SK-N-MC (cell line): ENCODE measurements at regions not wholly inside any gene's neighbourhood (a gene's known extent, or its start where the extent isn't known, plus 50 kb on each side); places are given as distances from the start of the nearest gene placed in this dataset.

Source experiments
- EZH2 ChIP-seq: fragments of 200-600 bp; sonication (generic); IDR thresholded peaks from one replicate; pipeline ENCODE4 v1.6.1; 2017; ENCODE audit warnings: antibody characterized with exemption
- FOXP2 ChIP-seq: optimal IDR thresholded peaks from 2 replicates; pipeline ENCODE3; 2011; ENCODE audit warnings: mild to moderate bottlenecking, moderate library complexity; ENCODE audit not compliant: insufficient read depth; ENCODE audit errors: extremely low read length, control extremely low read depth
- POLR2AphosphoS5 ChIP-seq: IDR thresholded peaks from 2 replicates; pipeline ENCODE4 v1.6.1; 2012; ENCODE audit warnings: mild to moderate bottlenecking, low read depth, low read length, borderline replicate concordance

DNA sequence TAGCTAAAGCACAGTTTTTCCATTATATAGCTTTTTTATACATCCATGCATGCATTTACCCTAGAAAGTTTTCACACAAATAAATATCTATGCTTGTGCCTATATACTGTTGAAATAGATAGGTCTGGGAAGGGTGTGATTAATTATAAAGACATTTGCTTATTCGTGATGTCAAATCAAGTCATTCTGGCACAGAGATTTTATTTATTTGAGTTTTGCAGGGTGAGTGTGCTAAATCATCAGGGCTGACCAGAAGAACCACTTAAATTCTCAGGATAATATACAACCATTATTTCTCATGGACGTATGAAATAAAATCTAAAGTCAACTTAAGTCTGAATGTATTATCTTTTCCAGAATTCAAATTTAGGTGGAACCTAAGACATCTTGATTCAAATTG, 295.5 kb downstream of the EPHA4 start:
- TF ChIP-seq EZH2 (no peak), POLR2AphosphoS5 (no peak), FOXP2 (no peak)
